B cell (primary cell): ENCODE measurements at regions not wholly inside any gene's neighbourhood (a gene's known extent, or its start where the extent isn't known, plus 50 kb on each side); places are given as distances from the start of the nearest gene placed in this dataset.

ENCODE experiments used
- ATAC-seq: fragments of 200-7000 bp; cut with Tn5 transposase; one replicate; pipeline ENCODE4 v1.10.0; 2021; ENCODE audit warnings: low read depth, mild to moderate bottlenecking, moderate number of reproducible peaks, moderate library complexity
- CTCF ChIA-PET: fragments of 350-600 bp; sonication (Branson Sonifier 250); formaldehyde crosslinking; loops from one replicate; lab custom pipeline; 2021; ENCODE audit warnings: antibody characterized with exemption, inconsistent platforms; lab: Charles Lee
- POLR2A ChIA-PET: fragments of 350-600 bp; sonication (Branson Sonifier 250); formaldehyde crosslinking; loops from one replicate; lab custom pipeline; 2021; ENCODE audit warnings: antibody characterized with exemption; lab: Charles Lee
- DNase-seq: peaks from one replicate; pipeline ENCODE4 v3.0.0; 2013
- H2AFZ ChIP-seq: 2 replicates; pipeline ENCODE4 v1.6.1; 2012; ENCODE audit warnings: mild to moderate bottlenecking, low read depth, low read length; ENCODE audit not compliant: insufficient read depth, poor library complexity, severe bottlenecking
- H3K27ac ChIP-seq, 2 donors: 1 replicate in 1 of 2; 2 replicates in 1 of 2; pipeline ENCODE4 v1.5.1; 2012 to 2013; ENCODE audit warnings: low read length in 2 of 2, mild to moderate bottlenecking in 2 of 2, moderate library complexity in 1 of 2
- H3K27me3 ChIP-seq, 4 experiments: fragments of 200-600 bp in 1 of 4; sonication (generic) in 1 of 4; replicated peaks in 1 of 4; 1 replicate in 2 of 4; 2 replicates in 2 of 4; pipeline versions ENCODE4 v1.6.1 to v1.7.0; 2013 to 2016; ENCODE audit warnings: low read length in 3 of 4, mild to moderate bottlenecking in 2 of 4, mixed read lengths in 1 of 4, moderate library complexity in 1 of 4; ENCODE audit not compliant: insufficient read depth in 4 of 4, control insufficient read depth in 3 of 4; ENCODE audit errors: control extremely low read depth in 1 of 4
- H3K36me3 ChIP-seq, 2 experiments: replicated peaks in 1 of 2; 1 replicate in 1 of 2; 2 replicates in 1 of 2; pipeline versions ENCODE4 v1.6.1 to v1.7.1; 2013; ENCODE audit warnings: low read length in 1 of 2; ENCODE audit not compliant: insufficient read depth in 2 of 2, control insufficient read depth in 1 of 2; ENCODE audit errors: control extremely low read depth in 1 of 2, extremely low read depth in 1 of 2
- H3K4me1 ChIP-seq, 2 donors: fragments of 200-600 bp in 1 of 2; sonication (generic) in 1 of 2; 1 replicate in 1 of 2; 2 replicates in 1 of 2; pipeline versions ENCODE4 v1.5.1 to v1.6.1; 2013 to 2017; ENCODE audit warnings: low read length in 2 of 2; ENCODE audit not compliant: control insufficient read depth in 2 of 2, insufficient read depth in 2 of 2
- H3K4me2 ChIP-seq: replicated peaks from 2 replicates; pipeline ENCODE3; 2012; ENCODE audit warnings: mild to moderate bottlenecking, low read depth, low read length; ENCODE audit not compliant: poor library complexity, severe bottlenecking
- H3K4me3 ChIP-seq, 5 experiments: fragments of 200-600 bp in 1 of 5; sonication (generic) in 1 of 5; 1 replicate in 3 of 5; 2 replicates in 2 of 5; pipeline versions ENCODE4 v1.5.1 to v1.7.0; 2011 to 2016; ENCODE audit warnings: low read length in 4 of 5, mild to moderate bottlenecking in 4 of 5, low read depth in 2 of 5, control low read depth in 1 of 5, moderate library complexity in 1 of 5; ENCODE audit not compliant: insufficient read depth in 1 of 5; ENCODE audit errors: control extremely low read depth in 1 of 5, extremely low read depth in 1 of 5
- H3K79me2 ChIP-seq: fragments of 200-600 bp; sonication (generic); one replicate; pipeline ENCODE4 v1.6.0; 2016; ENCODE audit warnings: low read length; ENCODE audit not compliant: control insufficient read depth, insufficient read depth
- H3K9ac ChIP-seq: fragments of 200-600 bp; sonication (generic); 2 replicates; pipeline ENCODE4 v1.6.1; 2017; ENCODE audit warnings: mild to moderate bottlenecking, low read length, moderate library complexity
- H3K9me3 ChIP-seq, 3 donors: one replicate each; pipeline versions ENCODE4 v1.6.1 to v1.7.1; 2013; ENCODE audit warnings: low read length in 2 of 3; ENCODE audit not compliant: control insufficient read depth in 2 of 3, insufficient read depth in 1 of 3; ENCODE audit errors: control extremely low read depth in 1 of 3
- H4K20me1 ChIP-seq: 2 replicates; pipeline ENCODE4 v1.6.0; 2012; ENCODE audit warnings: mild to moderate bottlenecking, low read length; ENCODE audit not compliant: insufficient read depth, control insufficient read depth, poor library complexity, severe bottlenecking
- H3K27ac Mint-ChIP-seq: one replicate; pipeline ENCODE4 v1.8.0; 2021; ENCODE audit warnings: mixed read lengths
- H3K27me3 Mint-ChIP-seq: one replicate; pipeline ENCODE4 v1.8.0; 2021; ENCODE audit warnings: mixed read lengths
- H3K4me1 Mint-ChIP-seq: one replicate; pipeline ENCODE4 v1.8.0; 2021; ENCODE audit warnings: mixed read lengths
- H3K4me3 Mint-ChIP-seq: one replicate; pipeline ENCODE4 v1.8.0; 2021; ENCODE audit warnings: mixed read lengths
- H3K9me3 Mint-ChIP-seq: one replicate; pipeline ENCODE4 v1.8.0; 2022; ENCODE audit warnings: mixed read lengths; ENCODE audit not compliant: insufficient read depth
- CTCF ChIP-seq: fragments of 200-600 bp; IDR thresholded peaks from one replicate; pipeline ENCODE4 v1.8.0; 2022; ENCODE audit warnings: antibody characterized with exemption, mild to moderate bottlenecking
- EZH2 ChIP-seq: IDR thresholded peaks from 2 replicates; pipeline ENCODE4 v1.6.1; 2012; ENCODE audit warnings: borderline replicate concordance, low read depth, mild to moderate bottlenecking, moderate library complexity, low read length; ENCODE audit not compliant: insufficient read depth, poor library complexity, severe bottlenecking
- WGBS: methylation state at CpG from one replicate; pipeline ENCODE4 v1.1.5; 2013; ENCODE audit warnings: missing lambda C conversion rate; ENCODE audit not compliant: insufficient coverage; 5-methylcytosine and 5-hydroxymethylcytosine counted together
- intact Hi-C: fragments of 100-400 bp; cut with micrococcal nuclease; formaldehyde crosslinking; loops from one replicate; pipeline ENCODE4 v1.10.0; 2022

- POLR2A ChIA-PET, result no interaction called here
- ATAC-seq (no peak), DNase-seq (no peak)
- H3K4me2 ChIP-seq, result no peak overlapping the region
- TF ChIP-seq EZH2 (no peak), CTCF (no peak)
- no peak overlapping the region for H3K4me3 ChIP-seq
- H3K36me3 ChIP-seq, result no peaks in the 10 kb centered on the region
- no peaks in the 10 kb centered on the region for H4K20me1 ChIP-seq
- no peak overlapping the region for H2AFZ ChIP-seq
- H3K9ac ChIP-seq, result no peak overlapping the region
- H3K27ac ChIP-seq, result no peak overlapping the region
- peaks cover 0 to 11% (median 0%) of the 10 kb centered on the region in 3 donors for H3K9me3 ChIP-seq
- H3K27ac Mint-ChIP-seq, result no peak overlapping the region
- no peaks in the 10 kb centered on the region for H3K27me3 ChIP-seq
- H3K79me2 ChIP-seq, result no peaks in the 10 kb centered on the region
- no peaks in the 10 kb centered on the region for H3K4me1 Mint-ChIP-seq
- intact Hi-C loops, result no loop called here
- CTCF ChIA-PET, result no interaction called here
- no peaks in the 10 kb centered on the region for H3K27me3 Mint-ChIP-seq
- 86% methylated on average over 14 of the region's 15 CpGs for WGBS
- H3K4me1 ChIP-seq, result no peaks in the 10 kb centered on the region
- H3K4me3 Mint-ChIP-seq, result no peak overlapping the region
- no peaks in the 10 kb centered on the region for H3K9me3 Mint-ChIP-seq
These were observed 722.2 kb downstream of the MATN1 start for GRCh38 chr1:30001011-30001731.

GRCh38 chr1:30000266-30000665, 723.1 kb downstream of the MATN1 start:
- no peak overlapping the region for H2AFZ ChIP-seq
- H3K36me3 ChIP-seq, result no peaks in the 10 kb centered on the region
- Mint-ChIP-seq H3K4me3 (no peak overlapping the region), H3K9me3 (peaks cover 2% of the 10 kb centered on the region), H3K27ac (no peak overlapping the region), H3K4me1 (no peaks in the 10 kb centered on the region), H3K27me3 (no peaks in the 10 kb centered on the region)
- no peaks in the 10 kb centered on the region for H3K79me2 ChIP-seq
- intact Hi-C loops, result no loop called here
- H3K27me3 ChIP-seq, result no peaks in the 10 kb centered on the region
- WGBS, result 99% methylated on average over 5 of the region's 7 CpGs
- ATAC-seq, result no peak
- no peak overlapping the region for H3K27ac ChIP-seq
- DNase-seq, result no peak
- no peak overlapping the region for H3K9ac ChIP-seq
- H3K9me3 ChIP-seq, result peaks cover 0 to 11% (median 0%) of the 10 kb centered on the region in 3 donors
- no peaks in the 10 kb centered on the region for H4K20me1 ChIP-seq
- ChIA-PET POLR2A (no interaction called here), CTCF (no interaction called here)
- TF ChIP-seq CTCF (no peak), EZH2 (no peak)
- H3K4me1 ChIP-seq, result no peaks in the 10 kb centered on the region
- no peak overlapping the region for H3K4me2 ChIP-seq
- no peak overlapping the region for H3K4me3 ChIP-seq
